Psoas muscle (tissue), 7 donors: ENCODE measurements at regions not wholly inside any gene's neighbourhood (a gene's known extent, or its start where the extent isn't known, plus 50 kb on each side); places are given as distances from the start of the nearest gene placed in this dataset.

Experiments used
- ATAC-seq, 4 donors: fragments of 200-7000 bp; cut with Tn5 transposase; one replicate each; pipeline ENCODE4 v1.9.1; 2020; ENCODE audit warnings: moderate library complexity in 3 of 4, mild to moderate bottlenecking in 2 of 4
- DNase-seq, 2 donors: peaks; one replicate each; pipeline ENCODE4 v3.0.0-alpha.2; 2020
- H3K27ac ChIP-seq: fragments of 200-600 bp; one replicate; pipeline ENCODE4 v1.8.0; 2022
- H3K27me3 ChIP-seq, 3 donors: fragments of 200-600 bp in 1 of 3; one replicate each; pipeline versions ENCODE4 v1.6.1 to v1.8.0; 2013 to 2022; ENCODE audit warnings: low read length in 2 of 3, mild to moderate bottlenecking in 2 of 3, moderate library complexity in 1 of 3; ENCODE audit not compliant: insufficient read depth in 3 of 3
- H3K36me3 ChIP-seq, 2 donors: fragments of 200-600 bp in 1 of 2; one replicate each; pipeline versions ENCODE4 v1.6.1 to v1.8.0; 2013 to 2022; ENCODE audit warnings: low read depth in 1 of 2, mild to moderate bottlenecking in 1 of 2, moderate library complexity in 1 of 2; ENCODE audit not compliant: insufficient read depth in 1 of 2
- H3K4me1 ChIP-seq: fragments of 200-600 bp; one replicate; pipeline ENCODE4 v1.8.0; 2022
- H3K4me3 ChIP-seq: fragments of 200-600 bp; one replicate; pipeline ENCODE4 v1.8.0; 2022; ENCODE audit warnings: mild to moderate bottlenecking
- H3K9me3 ChIP-seq: fragments of 200-600 bp; one replicate; pipeline ENCODE4 v1.8.0; 2022
- WGBS, 3 donors: extraction: QIAGEN DNeasy Blood & Tissue Kit; methylation state at CpG; one replicate each; pipeline versions ENCODE4 v1.1.6 to v1.1.7; 2013; 5-methylcytosine and 5-hydroxymethylcytosine counted together
- intact Hi-C, 2 donors: fragments of 100-400 bp; cut with DNase I; formaldehyde crosslinking; loops; one replicate each; pipeline versions ENCODE4 v1.11.0 to v1.14.2; 2022
- TF ChIP-seq, protein P1 (sequence below): fragments of 200-600 bp; IDR thresholded peaks from one replicate; pipeline ENCODE4 v1.8.0; 2022; ENCODE audit warnings: antibody characterized with exemption
- donor health status: healthy with polysubstance abuse.
- donor health status: DM: no; HTN: no; CAD: no; lungs with moderate emphysema.
- donor health status: Bipolar disorder and iron deficiency.
- donor health status: healthy.
- donor health status: DM: yes; HTN: yes; CAD: no.
- donor health status: DM: no; HTN: no; CAD: no.
- donor health status: DM: yes; HTN: yes; CAD: no.

DNA sequence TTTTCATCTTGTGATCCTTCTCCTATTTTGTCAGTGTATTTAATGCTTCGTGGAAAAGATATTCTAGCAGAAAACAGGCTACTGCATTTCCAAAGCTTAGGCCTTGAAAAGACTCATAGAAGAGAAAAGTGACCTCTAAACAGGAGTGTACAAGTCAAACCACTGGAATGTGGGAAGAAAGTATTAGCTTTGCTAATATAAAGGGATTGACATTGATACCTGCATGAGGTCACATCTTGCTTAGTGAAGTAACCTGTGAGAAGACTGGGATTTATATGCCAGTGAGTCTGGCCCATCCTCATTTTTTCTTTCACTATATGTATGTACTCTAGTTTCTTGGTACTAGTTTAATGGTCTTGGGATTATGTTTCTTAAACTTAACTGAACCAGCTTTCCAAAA, 132.9 kb upstream of the TMC3 start:
- Histone ChIP-seq H3K27me3 (no peaks in the 10 kb centered on the region), H3K4me1 (no peaks in the 10 kb centered on the region), H3K9me3 (no peaks in the 10 kb centered on the region), H3K4me3 (no peak overlapping the region), H3K36me3 (no peaks in the 10 kb centered on the region), H3K27ac (no peak overlapping the region)
- ATAC-seq (no peak), DNase-seq (no peak)
- 84 to 87% (median 85%) methylated on average over 1 of the region's 1 CpG for WGBS, 3 donors
- intact Hi-C loops = no loop called here
- TF ChIP-seq, protein P1, sequence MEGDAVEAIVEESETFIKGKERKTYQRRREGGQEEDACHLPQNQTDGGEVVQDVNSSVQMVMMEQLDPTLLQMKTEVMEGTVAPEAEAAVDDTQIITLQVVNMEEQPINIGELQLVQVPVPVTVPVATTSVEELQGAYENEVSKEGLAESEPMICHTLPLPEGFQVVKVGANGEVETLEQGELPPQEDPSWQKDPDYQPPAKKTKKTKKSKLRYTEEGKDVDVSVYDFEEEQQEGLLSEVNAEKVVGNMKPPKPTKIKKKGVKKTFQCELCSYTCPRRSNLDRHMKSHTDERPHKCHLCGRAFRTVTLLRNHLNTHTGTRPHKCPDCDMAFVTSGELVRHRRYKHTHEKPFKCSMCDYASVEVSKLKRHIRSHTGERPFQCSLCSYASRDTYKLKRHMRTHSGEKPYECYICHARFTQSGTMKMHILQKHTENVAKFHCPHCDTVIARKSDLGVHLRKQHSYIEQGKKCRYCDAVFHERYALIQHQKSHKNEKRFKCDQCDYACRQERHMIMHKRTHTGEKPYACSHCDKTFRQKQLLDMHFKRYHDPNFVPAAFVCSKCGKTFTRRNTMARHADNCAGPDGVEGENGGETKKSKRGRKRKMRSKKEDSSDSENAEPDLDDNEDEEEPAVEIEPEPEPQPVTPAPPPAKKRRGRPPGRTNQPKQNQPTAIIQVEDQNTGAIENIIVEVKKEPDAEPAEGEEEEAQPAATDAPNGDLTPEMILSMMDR = no peak

DNA sequence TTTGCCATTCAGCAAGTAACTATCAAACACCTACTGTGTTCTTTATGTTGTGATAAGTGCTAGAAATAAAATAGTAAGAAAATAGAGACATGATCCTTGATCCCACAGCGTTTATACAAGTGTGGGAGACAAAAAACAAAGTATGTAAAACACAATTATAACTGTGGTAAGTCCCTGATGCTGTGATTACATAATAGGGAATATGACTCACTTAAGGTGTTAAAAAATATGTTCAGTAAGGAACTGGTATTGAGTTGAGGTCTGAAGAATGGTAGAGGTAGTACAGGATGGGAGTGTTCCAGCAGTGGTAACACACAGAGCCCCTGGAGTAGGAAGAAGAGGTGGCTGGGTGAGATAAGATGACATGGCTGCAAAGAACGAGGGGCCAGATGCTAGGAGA, 132.1 kb upstream of the TMC3 start:
- Histone ChIP-seq H3K27me3 (no peaks in the 10 kb centered on the region), H3K27ac (no peak overlapping the region), H3K9me3 (no peaks in the 10 kb centered on the region), H3K36me3 (no peaks in the 10 kb centered on the region), H3K4me3 (no peak overlapping the region), H3K4me1 (no peaks in the 10 kb centered on the region)
- ATAC-seq (no peak), DNase-seq (no peak)
- WGBS, 3 donors = 86 to 91% (median 88%) methylated on average over 2 of the region's 2 CpGs
- TF ChIP-seq, protein P1 = no peak
- intact Hi-C loops = no loop called here

DNA sequence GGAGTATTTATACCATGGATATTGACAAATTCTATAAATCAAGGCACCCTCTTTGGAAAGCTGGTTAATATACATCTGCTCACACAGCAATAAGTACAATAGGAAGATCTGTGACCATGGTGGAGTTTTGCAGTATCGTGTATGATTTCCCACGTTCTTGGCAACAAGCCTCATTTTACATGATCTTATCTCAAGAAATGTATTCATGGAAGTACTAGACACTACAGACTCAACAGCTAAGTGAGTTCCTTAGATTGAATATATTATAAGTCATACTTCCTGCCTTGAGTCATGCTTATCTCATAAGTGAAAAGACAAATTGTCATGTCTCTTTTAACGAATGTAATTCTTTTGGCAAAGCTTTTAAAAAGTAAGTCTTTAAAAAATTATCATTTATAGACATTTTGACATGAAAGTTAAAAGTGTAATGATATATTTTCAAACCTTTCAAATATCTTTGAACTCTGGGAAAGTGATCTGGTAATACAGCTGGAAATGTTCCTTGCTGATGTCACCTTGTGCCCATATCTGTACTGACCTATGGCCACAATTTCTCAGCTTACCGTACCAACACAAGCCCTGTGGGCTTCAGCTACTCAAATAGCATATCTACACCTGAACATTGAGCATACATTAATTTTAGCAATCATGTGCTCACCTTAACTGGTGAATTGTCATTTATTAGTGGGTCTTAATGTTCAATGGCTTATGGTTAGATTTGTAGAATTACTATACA, 130.3 kb upstream of the TMC3 start:
- WGBS, 3 donors = 52 to 59% (median 53%) methylated on average over 4 of the region's 4 CpGs
- Histone ChIP-seq H3K27ac (no peak overlapping the region), H3K27me3 (no peaks in the 10 kb centered on the region), H3K4me3 (no peak overlapping the region), H3K9me3 (no peaks in the 10 kb centered on the region), H3K4me1 (no peaks in the 10 kb centered on the region), H3K36me3 (no peaks in the 10 kb centered on the region)
- TF ChIP-seq, protein P1 = no peak
- intact Hi-C loops = no loop called here
- no peak for DNase-seq
- ATAC-seq = no peak

DNA sequence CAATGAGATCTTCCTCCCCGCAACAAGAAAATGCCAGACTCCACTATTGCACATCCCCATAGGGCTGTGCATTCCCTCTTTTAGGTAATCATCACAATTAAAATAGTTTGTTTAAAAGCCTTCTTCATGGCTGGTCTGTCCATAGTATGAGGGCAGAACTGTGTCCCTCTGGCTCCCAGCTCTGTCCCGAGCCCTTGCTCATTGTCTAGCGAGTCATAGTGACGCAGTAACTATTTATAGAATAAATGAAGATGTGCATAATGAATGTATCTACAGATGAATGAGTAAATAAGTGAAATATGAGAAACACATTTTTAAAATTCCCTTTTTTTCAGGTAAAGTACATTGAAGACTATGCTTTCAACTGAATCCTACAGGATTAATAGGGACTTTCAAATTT, 128.4 kb upstream of the TMC3 start:
- Histone ChIP-seq H3K36me3 (no peaks in the 10 kb centered on the region), H3K4me1 (no peaks in the 10 kb centered on the region), H3K27ac (no peak overlapping the region), H3K9me3 (no peaks in the 10 kb centered on the region), H3K4me3 (no peak overlapping the region), H3K27me3 (no peaks in the 10 kb centered on the region)
- 94 to 97% (median 96%) methylated on average over 4 of the region's 4 CpGs for WGBS, 3 donors
- intact Hi-C loops = no loop called here
- no peak for ATAC-seq
- no peak for DNase-seq
- TF ChIP-seq, protein P1 = no peak

DNA sequence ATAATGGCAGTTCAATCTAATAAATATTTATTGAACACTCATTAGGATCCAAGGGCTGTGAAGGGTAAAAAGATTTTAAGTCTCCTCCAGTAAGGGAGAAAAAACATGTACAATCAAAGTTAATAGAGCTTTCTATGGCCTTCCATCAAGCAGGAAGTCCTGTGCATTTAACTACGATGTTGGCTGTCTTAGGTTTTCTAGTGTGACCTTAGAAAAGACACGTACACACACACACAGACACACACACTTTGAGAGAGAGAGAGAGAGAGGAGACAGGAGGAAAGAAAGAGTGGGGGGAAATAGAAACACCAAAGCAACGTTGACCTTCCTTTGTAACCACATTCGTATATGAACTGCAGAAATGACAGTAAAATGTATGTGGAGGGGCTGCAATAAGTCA, 126.1 kb upstream of the TMC3 start:
- Histone ChIP-seq H3K9me3 (no peaks in the 10 kb centered on the region), H3K36me3 (no peaks in the 10 kb centered on the region), H3K27me3 (no peaks in the 10 kb centered on the region), H3K4me1 (no peaks in the 10 kb centered on the region), H3K4me3 (no peak overlapping the region), H3K27ac (no peak overlapping the region)
- no peak for ATAC-seq
- DNase-seq = no peak
- WGBS, 3 donors = 73 to 80% (median 75%) methylated on average over 4 of the region's 4 CpGs
- TF ChIP-seq, protein P1 = no peak
- intact Hi-C loops = no loop called here
